Gastroesophageal sphincter (tissue), 3 donors: ENCODE measurements at regions not wholly inside any gene's neighbourhood (a gene's known extent, or its start where the extent isn't known, plus 50 kb on each side); places are given as distances from the start of the nearest gene placed in this dataset.

Experiments used
- POLR2AphosphoS5 ChIP-seq: sonication (generic); formaldehyde crosslinking; IDR thresholded peaks from one replicate; pipeline ENCODE4 v1.6.1; 2017; ENCODE audit warnings: antibody characterized with exemption
- TF ChIP-seq, protein P1 (sequence below), 4 experiments: fragments of 200-600 bp in 2 of 4; fragments of 450-650 bp in 2 of 4; sonication (generic) in 1 of 4; IDR thresholded peaks; one replicate each; pipeline ENCODE4 v1.5.1; 2017 to 2019; ENCODE audit warnings: antibody characterized with exemption in 4 of 4, mild to moderate bottlenecking in 2 of 4, moderate library complexity in 2 of 4

GRCh38 chr2:116074161-116074560, 1631.7 kb downstream of the DPP10 start:
- TF ChIP-seq POLR2AphosphoS5 = no peak
- TF ChIP-seq, protein P1, sequence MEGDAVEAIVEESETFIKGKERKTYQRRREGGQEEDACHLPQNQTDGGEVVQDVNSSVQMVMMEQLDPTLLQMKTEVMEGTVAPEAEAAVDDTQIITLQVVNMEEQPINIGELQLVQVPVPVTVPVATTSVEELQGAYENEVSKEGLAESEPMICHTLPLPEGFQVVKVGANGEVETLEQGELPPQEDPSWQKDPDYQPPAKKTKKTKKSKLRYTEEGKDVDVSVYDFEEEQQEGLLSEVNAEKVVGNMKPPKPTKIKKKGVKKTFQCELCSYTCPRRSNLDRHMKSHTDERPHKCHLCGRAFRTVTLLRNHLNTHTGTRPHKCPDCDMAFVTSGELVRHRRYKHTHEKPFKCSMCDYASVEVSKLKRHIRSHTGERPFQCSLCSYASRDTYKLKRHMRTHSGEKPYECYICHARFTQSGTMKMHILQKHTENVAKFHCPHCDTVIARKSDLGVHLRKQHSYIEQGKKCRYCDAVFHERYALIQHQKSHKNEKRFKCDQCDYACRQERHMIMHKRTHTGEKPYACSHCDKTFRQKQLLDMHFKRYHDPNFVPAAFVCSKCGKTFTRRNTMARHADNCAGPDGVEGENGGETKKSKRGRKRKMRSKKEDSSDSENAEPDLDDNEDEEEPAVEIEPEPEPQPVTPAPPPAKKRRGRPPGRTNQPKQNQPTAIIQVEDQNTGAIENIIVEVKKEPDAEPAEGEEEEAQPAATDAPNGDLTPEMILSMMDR (IDR thresholded peaks at IDR 0.05) = no peak
